B cell (primary cell): ENCODE measurements at regions not wholly inside any gene's neighbourhood (a gene's known extent, or its start where the extent isn't known, plus 50 kb on each side); places are given as distances from the start of the nearest gene placed in this dataset.

Experiments used
- EZH2 ChIP-seq: IDR thresholded peaks from 2 replicates; pipeline ENCODE4 v1.6.1; 2012; ENCODE audit warnings: borderline replicate concordance, low read depth, mild to moderate bottlenecking, moderate library complexity, low read length; ENCODE audit not compliant: insufficient read depth, poor library complexity, severe bottlenecking
- TF ChIP-seq, protein P1 (sequence below): fragments of 200-600 bp; IDR thresholded peaks from one replicate; pipeline ENCODE4 v1.8.0; 2022; ENCODE audit warnings: antibody characterized with exemption, mild to moderate bottlenecking

DNA sequence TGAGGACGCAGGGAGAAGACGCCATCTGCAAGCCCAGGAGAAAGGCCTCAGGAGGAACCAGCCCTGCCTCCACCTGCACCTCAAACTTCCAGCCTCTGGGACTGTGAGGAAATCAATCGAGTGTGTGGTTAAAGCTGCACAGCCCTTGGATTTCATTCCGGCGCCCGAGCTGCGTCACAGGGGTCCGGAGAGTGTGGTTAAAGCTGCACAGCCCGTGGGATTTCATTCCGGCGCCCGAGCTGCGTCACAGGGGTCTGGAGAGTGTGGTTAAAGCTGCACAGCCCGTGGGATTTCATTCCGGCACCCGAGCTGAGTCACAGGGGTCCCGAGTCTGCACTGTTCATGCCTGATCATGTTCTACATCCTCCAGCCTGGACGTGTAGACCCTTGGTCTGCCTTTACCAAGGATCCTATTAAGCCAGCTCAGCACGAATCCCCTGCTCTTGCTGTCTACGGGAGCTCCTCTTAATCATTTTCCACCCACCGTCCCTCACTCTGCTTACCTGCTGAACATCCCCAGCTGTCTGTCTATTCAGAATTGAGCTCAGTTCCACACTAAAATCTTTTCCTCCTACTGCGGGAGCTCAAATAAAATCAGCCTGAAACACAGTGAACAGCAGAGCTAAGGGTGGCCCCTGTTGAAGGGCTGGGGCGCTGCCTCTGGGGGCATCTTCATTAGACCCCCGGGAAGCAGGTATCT lies 73.0 kb upstream of the OLFM1 start:
- TF ChIP-seq, protein P1, sequence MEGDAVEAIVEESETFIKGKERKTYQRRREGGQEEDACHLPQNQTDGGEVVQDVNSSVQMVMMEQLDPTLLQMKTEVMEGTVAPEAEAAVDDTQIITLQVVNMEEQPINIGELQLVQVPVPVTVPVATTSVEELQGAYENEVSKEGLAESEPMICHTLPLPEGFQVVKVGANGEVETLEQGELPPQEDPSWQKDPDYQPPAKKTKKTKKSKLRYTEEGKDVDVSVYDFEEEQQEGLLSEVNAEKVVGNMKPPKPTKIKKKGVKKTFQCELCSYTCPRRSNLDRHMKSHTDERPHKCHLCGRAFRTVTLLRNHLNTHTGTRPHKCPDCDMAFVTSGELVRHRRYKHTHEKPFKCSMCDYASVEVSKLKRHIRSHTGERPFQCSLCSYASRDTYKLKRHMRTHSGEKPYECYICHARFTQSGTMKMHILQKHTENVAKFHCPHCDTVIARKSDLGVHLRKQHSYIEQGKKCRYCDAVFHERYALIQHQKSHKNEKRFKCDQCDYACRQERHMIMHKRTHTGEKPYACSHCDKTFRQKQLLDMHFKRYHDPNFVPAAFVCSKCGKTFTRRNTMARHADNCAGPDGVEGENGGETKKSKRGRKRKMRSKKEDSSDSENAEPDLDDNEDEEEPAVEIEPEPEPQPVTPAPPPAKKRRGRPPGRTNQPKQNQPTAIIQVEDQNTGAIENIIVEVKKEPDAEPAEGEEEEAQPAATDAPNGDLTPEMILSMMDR = no peak
- TF ChIP-seq EZH2 = no peak
